ENCODE measurements at regions not wholly inside any gene's neighbourhood (a gene's known extent, or its start where the extent isn't known, plus 50 kb on each side); places are given as distances from the start of the nearest gene placed in this dataset.

DNA sequence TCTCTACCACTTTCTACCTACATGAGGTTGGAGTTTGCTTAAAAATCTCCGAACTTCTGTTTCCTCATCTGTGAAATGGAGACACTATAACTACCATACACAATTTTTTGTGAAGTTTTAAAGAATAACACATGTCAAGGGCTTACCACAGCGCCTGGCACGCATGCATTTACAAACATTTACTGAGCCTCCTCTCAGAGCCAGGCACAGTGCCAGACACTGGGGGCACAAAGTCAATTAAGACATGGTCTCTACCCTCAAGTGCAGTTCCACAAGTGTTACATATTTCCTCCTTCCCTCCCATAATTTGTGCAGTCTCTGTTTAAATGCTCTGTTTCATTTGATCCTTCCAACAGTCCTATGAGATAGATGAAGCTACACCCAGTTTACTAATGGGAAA lies 356.4 kb upstream of the ESRRG start:
- Mint-ChIP-seq H3K36me3 (no peaks in the 10 kb centered on the region), H3K27me3 (no peaks in the 10 kb centered on the region), H3K27ac (no peak overlapping the region), H3K4me3 (no peak overlapping the region), H3K9me3 (peaks cover 0 to 8% (median 0%) of the 10 kb centered on the region in 5 donors), H3K4me1 (no peaks in the 10 kb centered on the region)
- no peaks in the 10 kb centered on the region for H3K4me1 ChIP-seq (ENCODE audit: insufficient read depth, low read length)
- ChIA-PET CTCF (no interaction called here), POLR2A (no interaction called here)
- H3K4me3 ChIP-seq (ENCODE audit: low read length) = no peak overlapping the region
- DNase-seq = no peak
- H3K27me3 ChIP-seq (ENCODE audit: insufficient read depth, low read length, poor library complexity, severe bottlenecking) = no peaks in the 10 kb centered on the region
- no peaks in the 10 kb centered on the region for H3K9me3 ChIP-seq (ENCODE audit: low read length)
- no peaks in the 10 kb centered on the region for H3K36me3 ChIP-seq (ENCODE audit: insufficient read depth, low read length)
- H3K27ac ChIP-seq (ENCODE audit: low read depth, low read length) = no peak overlapping the region

DNA sequence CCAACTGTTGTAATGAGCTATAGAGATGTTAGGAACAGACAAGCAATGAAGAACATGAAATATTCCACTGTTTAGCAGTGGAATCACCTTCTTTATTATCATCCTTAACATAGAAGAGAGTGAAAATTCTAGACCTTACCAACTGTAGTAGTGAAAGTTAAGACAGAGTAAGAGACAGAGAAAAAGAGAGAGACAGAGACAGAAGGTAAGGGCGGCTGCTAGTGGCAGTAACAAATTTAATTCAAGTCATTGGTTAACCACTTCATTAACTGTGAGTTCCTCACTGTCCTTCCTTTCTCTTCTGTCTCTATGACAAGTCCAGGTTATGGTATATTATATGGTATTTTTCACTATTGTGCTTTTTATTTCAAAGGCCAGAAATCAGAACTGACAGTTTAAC lies 355.7 kb upstream of the ESRRG start:
- Mint-ChIP-seq H3K4me1 (no peaks in the 10 kb centered on the region), H3K27me3 (no peaks in the 10 kb centered on the region), H3K9me3 (peaks cover 0 to 8% (median 0%) of the 10 kb centered on the region in 5 donors), H3K4me3 (no peak overlapping the region), H3K36me3 (no peaks in the 10 kb centered on the region), H3K27ac (no peak overlapping the region)
- ChIA-PET POLR2A (no interaction called here), CTCF (no interaction called here)
- Histone ChIP-seq H3K27me3 (ENCODE audit: insufficient read depth, low read length, poor library complexity, severe bottlenecking) (no peaks in the 10 kb centered on the region), H3K4me3 (ENCODE audit: low read length) (no peak overlapping the region), H3K27ac (ENCODE audit: low read depth, low read length) (no peak overlapping the region), H3K9me3 (ENCODE audit: low read length) (no peaks in the 10 kb centered on the region), H3K4me1 (ENCODE audit: insufficient read depth, low read length) (no peaks in the 10 kb centered on the region), H3K36me3 (ENCODE audit: insufficient read depth, low read length) (no peaks in the 10 kb centered on the region)
- no peak for DNase-seq

DNA sequence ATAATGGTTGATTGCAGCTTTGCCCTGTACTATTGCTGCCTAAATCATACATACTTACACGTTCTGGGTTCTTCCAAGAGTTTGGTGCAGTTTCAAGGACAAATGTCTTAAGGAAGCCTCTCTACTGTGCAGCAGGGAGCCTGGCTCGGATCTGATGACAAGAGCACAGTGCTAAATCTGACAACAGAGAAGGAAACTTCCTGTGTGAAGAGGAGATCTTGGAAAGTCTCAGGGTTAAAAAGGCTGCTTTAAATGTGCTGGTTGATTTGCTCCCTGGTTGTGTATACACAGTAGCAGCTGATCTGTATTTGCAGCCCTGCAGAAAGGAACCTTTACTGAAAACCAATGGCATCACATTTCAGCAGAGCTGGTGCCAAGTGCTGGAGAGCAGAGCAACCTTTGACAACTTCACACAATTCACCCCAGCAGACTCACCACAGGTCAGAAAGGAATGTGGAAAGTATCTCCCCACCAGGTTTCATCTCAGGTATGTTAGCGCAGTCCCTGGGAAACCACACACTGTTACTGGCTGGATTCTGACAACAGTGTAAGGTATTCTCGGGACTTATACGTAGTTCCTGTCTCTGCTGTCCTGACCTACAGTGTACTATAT lies 355.0 kb upstream of the ESRRG start:
- H3K4me1 Mint-ChIP-seq = no peaks in the 10 kb centered on the region
- ChIA-PET POLR2A (no interaction called here), CTCF (no interaction called here)

DNA sequence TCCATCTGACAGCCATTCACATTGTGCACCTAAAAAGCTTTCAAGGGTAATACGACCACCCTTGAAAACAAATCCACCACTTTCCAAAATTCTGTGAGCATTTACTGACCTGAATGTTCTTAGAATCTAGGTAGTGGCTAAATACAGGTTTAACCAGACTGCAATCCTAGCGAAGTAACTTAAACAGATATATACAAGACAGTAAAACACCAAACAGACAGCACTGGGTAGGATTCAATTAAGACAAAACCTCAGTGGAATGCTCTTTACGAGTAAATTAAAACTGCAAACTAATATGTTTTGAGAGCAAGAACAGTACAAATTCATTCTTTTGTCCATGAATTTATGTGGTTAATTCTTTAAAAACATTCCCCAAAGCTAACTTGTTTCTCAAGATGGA lies 354.2 kb upstream of the ESRRG start:
- Histone ChIP-seq H3K9me3 (ENCODE audit: low read length) (no peaks in the 10 kb centered on the region), H3K4me3 (ENCODE audit: low read length) (no peak overlapping the region), H3K36me3 (ENCODE audit: insufficient read depth, low read length) (no peaks in the 10 kb centered on the region), H3K27me3 (ENCODE audit: insufficient read depth, low read length, poor library complexity, severe bottlenecking) (no peaks in the 10 kb centered on the region), H3K4me1 (ENCODE audit: insufficient read depth, low read length) (no peaks in the 10 kb centered on the region), H3K27ac (ENCODE audit: low read depth, low read length) (no peak overlapping the region)
- H3K27me3 Mint-ChIP-seq = peaks cover 0 to 3% of the 10 kb centered on the region in 2 donors
- DNase-seq = no peak
- ChIA-PET CTCF (no interaction called here), POLR2A (no interaction called here)
- no peak overlapping the region for H3K27ac Mint-ChIP-seq
- peaks cover 0 to 8% (median 2%) of the 10 kb centered on the region in 5 donors for H3K9me3 Mint-ChIP-seq
- no peaks in the 10 kb centered on the region for H3K36me3 Mint-ChIP-seq
- no peaks in the 10 kb centered on the region for H3K4me1 Mint-ChIP-seq
- no peak overlapping the region for H3K4me3 Mint-ChIP-seq

More for the DNA sequence above, 355.0 kb upstream of the ESRRG start:
- no peaks in the 10 kb centered on the region for H3K4me1 ChIP-seq (ENCODE audit: insufficient read depth, low read length)
- no peak overlapping the region for H3K27ac ChIP-seq (ENCODE audit: low read depth, low read length)
- Mint-ChIP-seq H3K36me3 (no peaks in the 10 kb centered on the region), H3K9me3 (peaks cover 0 to 8% (median 3%) of the 10 kb centered on the region in 5 donors), H3K27ac (no peak overlapping the region), H3K4me3 (no peak overlapping the region), H3K27me3 (peaks cover 0 to 3% of the 10 kb centered on the region in 2 donors)
- H3K36me3 ChIP-seq (ENCODE audit: insufficient read depth, low read length) = no peaks in the 10 kb centered on the region
- no peaks in the 10 kb centered on the region for H3K9me3 ChIP-seq (ENCODE audit: low read length)
- H3K27me3 ChIP-seq (ENCODE audit: insufficient read depth, low read length, poor library complexity, severe bottlenecking) = no peaks in the 10 kb centered on the region
- H3K4me3 ChIP-seq (ENCODE audit: low read length) = no peak overlapping the region
- DNase-seq = no peak

DNA sequence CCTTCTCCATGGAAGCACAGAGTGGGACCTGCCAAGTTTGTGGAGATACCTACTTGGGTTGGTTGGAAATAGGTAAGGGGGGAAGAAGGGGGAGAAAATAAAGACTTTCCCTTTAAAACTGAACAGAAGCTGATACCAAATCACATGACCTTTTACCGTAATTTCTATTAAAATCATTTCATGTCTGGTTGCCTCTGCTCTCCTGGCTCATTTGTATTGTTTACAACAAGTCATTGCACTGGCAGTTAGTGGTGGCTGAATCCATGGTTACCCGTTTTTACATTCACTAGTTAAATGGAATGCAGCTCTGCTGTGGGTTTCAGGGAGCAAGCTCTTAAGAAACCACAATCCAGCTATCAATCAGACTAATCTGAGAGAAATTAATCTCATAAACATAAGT lies 353.7 kb upstream of the ESRRG start:
- Histone ChIP-seq H3K4me1 (ENCODE audit: insufficient read depth, low read length) (no peaks in the 10 kb centered on the region), H3K4me3 (ENCODE audit: low read length) (no peak overlapping the region), H3K27me3 (ENCODE audit: insufficient read depth, low read length, poor library complexity, severe bottlenecking) (no peaks in the 10 kb centered on the region), H3K36me3 (ENCODE audit: insufficient read depth, low read length) (no peaks in the 10 kb centered on the region), H3K27ac (ENCODE audit: low read depth, low read length) (no peak overlapping the region), H3K9me3 (ENCODE audit: low read length) (no peaks in the 10 kb centered on the region)
- POLR2A ChIA-PET = no interaction called here
- peaks cover 0 to 3% of the 10 kb centered on the region in 2 donors for H3K27me3 Mint-ChIP-seq
- no peak overlapping the region for H3K27ac Mint-ChIP-seq
- no peak for DNase-seq
- H3K4me3 Mint-ChIP-seq = no peak overlapping the region
- CTCF ChIA-PET = no interaction called here
- no peaks in the 10 kb centered on the region for H3K4me1 Mint-ChIP-seq
- peaks cover 0 to 8% (median 2%) of the 10 kb centered on the region in 5 donors for H3K9me3 Mint-ChIP-seq
- no peaks in the 10 kb centered on the region for H3K36me3 Mint-ChIP-seq

DNA sequence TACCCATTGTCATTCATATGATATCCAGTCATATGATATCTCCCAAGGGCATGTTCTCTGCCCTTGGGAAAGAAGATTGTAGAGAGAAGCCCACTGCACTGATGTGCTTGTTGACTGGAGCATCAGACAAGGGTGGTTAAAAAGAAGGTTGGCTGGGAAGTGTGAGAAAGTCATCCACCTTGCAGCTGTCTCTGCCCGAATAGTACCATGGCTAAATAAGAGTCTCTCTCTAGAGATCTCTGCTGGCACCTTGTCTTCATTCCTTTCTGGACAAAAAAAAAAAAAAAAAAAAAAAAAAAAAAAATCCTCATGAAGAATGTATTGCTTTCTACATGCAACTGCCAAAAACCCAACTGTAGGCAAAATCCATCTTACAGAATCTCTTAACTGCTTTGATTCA lies 349.7 kb upstream of the ESRRG start:
- Histone ChIP-seq H3K4me3 (ENCODE audit: low read length) (no peak overlapping the region), H3K27me3 (ENCODE audit: insufficient read depth, low read length, poor library complexity, severe bottlenecking) (no peaks in the 10 kb centered on the region), H3K4me1 (ENCODE audit: insufficient read depth, low read length) (no peaks in the 10 kb centered on the region), H3K36me3 (ENCODE audit: insufficient read depth, low read length) (no peaks in the 10 kb centered on the region), H3K9me3 (ENCODE audit: low read length) (no peaks in the 10 kb centered on the region), H3K27ac (ENCODE audit: low read depth, low read length) (no peak overlapping the region)
- DNase-seq = no peak
- Mint-ChIP-seq H3K36me3 (no peaks in the 10 kb centered on the region), H3K4me1 (no peaks in the 10 kb centered on the region), H3K4me3 (no peak overlapping the region), H3K27ac (no peak overlapping the region), H3K27me3 (peaks cover 0 to 3% of the 10 kb centered on the region in 2 donors), H3K9me3 (peaks cover 0 to 7% (median 4%) of the 10 kb centered on the region in 5 donors)
- CTCF ChIA-PET = interaction anchor here (0.6 kb wide), 1 partner anchor 30 kb away, joined by 3 read pairs; no protein-coding TSS in a partner anchor
- POLR2A ChIA-PET = no interaction called here

DNA sequence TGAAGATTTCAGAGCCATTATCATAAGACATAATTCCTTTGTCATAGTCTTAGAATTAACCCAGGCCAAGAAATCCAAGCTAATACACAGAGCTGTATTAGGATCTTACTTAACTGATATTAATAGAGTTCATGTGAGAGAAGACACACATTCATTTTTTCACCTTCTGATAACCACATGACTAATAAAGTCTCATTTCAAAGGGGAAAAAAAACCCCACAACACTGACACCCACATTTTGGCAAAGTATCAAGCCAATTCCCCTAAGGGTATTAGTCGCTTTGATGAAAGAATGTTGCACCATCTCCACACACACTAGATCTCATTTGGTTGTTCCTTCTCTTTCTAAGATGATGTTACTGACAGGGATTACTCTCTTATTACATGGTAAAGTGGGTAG lies 344.4 kb upstream of the ESRRG start:
- Mint-ChIP-seq H3K4me3 (no peak overlapping the region), H3K36me3 (no peaks in the 10 kb centered on the region), H3K27ac (no peak overlapping the region), H3K9me3 (peaks cover 0 to 5% (median 3%) of the 10 kb centered on the region in 5 donors), H3K4me1 (no peaks in the 10 kb centered on the region), H3K27me3 (no peaks in the 10 kb centered on the region)
- no peaks in the 10 kb centered on the region for H3K36me3 ChIP-seq (ENCODE audit: insufficient read depth, low read length)
- no peaks in the 10 kb centered on the region for H3K9me3 ChIP-seq (ENCODE audit: low read length)
- ChIA-PET POLR2A (no interaction called here), CTCF (no interaction called here)
- no peaks in the 10 kb centered on the region for H3K27me3 ChIP-seq (ENCODE audit: insufficient read depth, low read length, poor library complexity, severe bottlenecking)
- H3K4me1 ChIP-seq (ENCODE audit: insufficient read depth, low read length) = no peaks in the 10 kb centered on the region
- H3K4me3 ChIP-seq (ENCODE audit: low read length) = no peak overlapping the region
- no peak overlapping the region for H3K27ac ChIP-seq (ENCODE audit: low read depth, low read length)
- DNase-seq = no peak

DNA sequence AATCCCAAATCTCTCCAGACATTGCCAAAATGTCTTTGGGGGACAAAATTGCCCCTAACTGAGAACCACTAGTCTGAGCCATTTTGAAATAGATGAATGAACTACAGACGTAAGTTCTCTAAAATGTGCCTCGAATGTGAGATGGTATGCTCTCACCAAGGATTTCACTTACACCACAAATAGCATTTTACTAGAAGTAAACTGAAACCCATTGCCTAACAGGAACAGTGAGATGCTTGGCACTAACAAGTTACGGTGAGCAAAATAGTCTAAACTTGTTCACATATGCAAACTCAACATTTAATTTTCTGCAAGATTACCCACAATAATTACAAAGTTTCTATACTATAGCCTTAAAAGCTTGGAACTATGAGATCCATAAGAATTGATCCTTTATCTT lies 343.6 kb upstream of the ESRRG start:
- H3K27me3 Mint-ChIP-seq = no peaks in the 10 kb centered on the region
- H3K36me3 Mint-ChIP-seq = no peaks in the 10 kb centered on the region
- H3K36me3 ChIP-seq (ENCODE audit: insufficient read depth, low read length) = no peaks in the 10 kb centered on the region
- ChIA-PET CTCF (interaction anchor here (1.1 kb wide), 1 partner anchor 9 kb away, joined by 3 read pairs; no protein-coding TSS in a partner anchor), POLR2A (no interaction called here)
- H3K4me3 ChIP-seq (ENCODE audit: low read length) = no peak overlapping the region
- no peaks in the 10 kb centered on the region for H3K9me3 ChIP-seq (ENCODE audit: low read length)
- H3K4me3 Mint-ChIP-seq = no peak overlapping the region
- H3K9me3 Mint-ChIP-seq = peaks cover 0 to 7% (median 3%) of the 10 kb centered on the region in 5 donors
- DNase-seq = no peak
- H3K27me3 ChIP-seq (ENCODE audit: insufficient read depth, low read length, poor library complexity, severe bottlenecking) = no peaks in the 10 kb centered on the region
- H3K27ac ChIP-seq (ENCODE audit: low read depth, low read length) = no peak overlapping the region
- H3K27ac Mint-ChIP-seq = no peak overlapping the region
- H3K4me1 ChIP-seq (ENCODE audit: insufficient read depth, low read length) = no peaks in the 10 kb centered on the region
- no peaks in the 10 kb centered on the region for H3K4me1 Mint-ChIP-seq
